RWPE1 (cell line): ENCODE measurements at regions not wholly inside any gene's neighbourhood (a gene's known extent, or its start where the extent isn't known, plus 50 kb on each side); places are given as distances from the start of the nearest gene placed in this dataset.

Experiments used
- CTCF ChIA-PET: fragments of 350-600 bp; sonication (Branson Sonifier 250); formaldehyde crosslinking; extraction: SDS; loops from one replicate; lab custom pipeline; 2021; lab: Yijun Ruan, JAX
- POLR2A ChIA-PET: fragments of 400-600 bp; formaldehyde crosslinking; extraction: SDS; loops from one replicate; lab custom pipeline; 2020; ENCODE audit warnings: antibody characterized with exemption; ENCODE audit not compliant: low non-redundant PET; lab: Yijun Ruan, JAX
- DNase-seq: peaks from one replicate; pipeline ENCODE4 v3.0.0; 2012; ENCODE audit warnings: low spot score
- H3K27ac ChIP-seq: fragments of 450-650 bp; 2 replicates; pipeline ENCODE4 v1.5.1; 2017
- CTCF ChIP-seq: fragments of 450-650 bp; conservative IDR thresholded peaks from 2 replicates; pipeline ENCODE4 v1.5.1; 2017; ENCODE audit warnings: low read depth, mild to moderate bottlenecking

- ChIA-PET POLR2A (no interaction called here), CTCF (no interaction called here)
- DNase-seq, result no peak
- H3K27ac ChIP-seq, result no peak overlapping the region
- TF ChIP-seq CTCF, result no peak
Observed at GRCh38 chr6:40281402-40281801, 305.8 kb downstream of the LRFN2 start.

- ChIA-PET POLR2A (no interaction called here), CTCF (interaction anchor here (0.6 kb wide), 1 partner anchor 57 kb away, joined by 3 read pairs; no protein-coding TSS in a partner anchor)
- H3K27ac ChIP-seq, result no peak overlapping the region
- no peak for TF ChIP-seq CTCF
- no peak for DNase-seq
Observed at GRCh38 chr6:40280231-40280630, 306.9 kb downstream of the LRFN2 start.

GRCh38 chr6:40276141-40276540 lies 311.0 kb downstream of the LRFN2 start:
- ChIA-PET POLR2A (no interaction called here), CTCF (no interaction called here)
- no peak for DNase-seq
- H3K27ac ChIP-seq, result no peak overlapping the region
- no peak for TF ChIP-seq CTCF

GRCh38 chr6:40274058-40274457 lies 313.1 kb downstream of the LRFN2 start:
- no peak for TF ChIP-seq CTCF
- ChIA-PET POLR2A (no interaction called here), CTCF (no interaction called here)
- no peak for DNase-seq
- no peak overlapping the region for H3K27ac ChIP-seq

- no peak for DNase-seq
- CTCF ChIA-PET, result no interaction called here
- POLR2A ChIA-PET, result no interaction called here
- no peak for TF ChIP-seq CTCF
- no peak overlapping the region for H3K27ac ChIP-seq
Observed at GRCh38 chr6:40268614-40269013, 318.6 kb downstream of the LRFN2 start.

GRCh38 chr6:40268166-40268565 lies 319.0 kb downstream of the LRFN2 start:
- ChIA-PET POLR2A (no interaction called here), CTCF (no interaction called here)
- TF ChIP-seq CTCF, result no peak
- DNase-seq, result no peak
- no peak overlapping the region for H3K27ac ChIP-seq

- H3K27ac ChIP-seq, result no peak overlapping the region
- CTCF ChIA-PET, result no interaction called here
- DNase-seq, result no peak
- no peak for TF ChIP-seq CTCF
- POLR2A ChIA-PET, result interaction anchor here (0.6 kb wide), 1 partner anchor 276 kb away, joined by 5 read pairs; no protein-coding TSS in a partner anchor
Observed at GRCh38 chr6:40265615-40266014, 321.5 kb downstream of the LRFN2 start.
